HCT116 (cell line): ENCODE measurements at regions not wholly inside any gene's neighbourhood (a gene's known extent, or its start where the extent isn't known, plus 50 kb on each side); places are given as distances from the start of the nearest gene placed in this dataset.

Source experiments
- ATAC-seq: fragments of 200-7000 bp; cut with Tn5 transposase; 2 replicates; pipeline ENCODE4 v1.9.1; 2020; ENCODE audit warnings: mild to moderate bottlenecking, moderate library complexity
- BruUV-seq: library from RNA; stranded (reverse); fragments of 400-500 nt; replicated peaks from 2 replicates; lab custom pipeline; 2021; lab: Mats Ljungman, UMichigan
- CTCF ChIA-PET: fragments of 300-600 bp; sonication (Branson Sonifier 250); formaldehyde crosslinking; loops from one replicate; lab custom pipeline; 2021; ENCODE audit warnings: antibody characterized with exemption; lab: Charles Lee
- POLR2A ChIA-PET: fragments of 300-600, 350-600 bp; sonication (Branson Sonifier 250); formaldehyde crosslinking; loops from one replicate; lab custom pipeline; 2021; ENCODE audit warnings: antibody characterized with exemption; lab: Charles Lee
- RAD21 ChIA-PET, 2 experiments: fragments of 300-600 bp; sonication (Branson Sonifier 250); formaldehyde crosslinking; loops; one replicate each; lab custom pipeline; 2023; ENCODE audit warnings: low total read pairs in 2 of 2; ENCODE audit not compliant: uncharacterized antibody in 2 of 2, unreplicated experiment in 2 of 2, low non-redundant PET in 1 of 2; lab: Charles Lee
- DNase-seq: peaks from one replicate; pipeline ENCODE4 v3.0.0-alpha.2; 2010; ENCODE audit warnings: low read depth, low spot score
- H2AFZ ChIP-seq: fragments of 200-600 bp; shearing (Covaris generic), sonication (generic); 2 replicates; pipeline ENCODE4 v1.6.1; 2017; ENCODE audit warnings: low read depth, mixed run types, mixed read lengths, antibody characterized with exemption, low read length; ENCODE audit not compliant: poor library complexity, severe bottlenecking
- H3K27ac ChIP-seq: 2 replicates; pipeline ENCODE4 v1.5.1; 2012; ENCODE audit warnings: low read depth, low read length
- H3K27me3 ChIP-seq: fragments of 200-600 bp; sonication (generic); 2 replicates; pipeline ENCODE4 v1.6.1; 2016; ENCODE audit warnings: mixed run types, low read length, mixed read lengths; ENCODE audit not compliant: insufficient read depth
- H3K36me3 ChIP-seq, 2 experiments: fragments of 200-500 bp in 1 of 2; fragments of 200-600 bp in 1 of 2; sonication (Bioruptor generic) in 1 of 2; sonication (generic) in 1 of 2; 2 replicates each; pipeline versions ENCODE4 v1.5.1 to v1.6.1; 2014 to 2016; ENCODE audit warnings: low read length in 2 of 2, inconsistent platforms in 1 of 2, mixed read lengths in 1 of 2, mixed run types in 1 of 2; ENCODE audit not compliant: insufficient read depth in 2 of 2, control insufficient read depth in 1 of 2
- H3K4me1 ChIP-seq, 2 experiments: fragments of 200-600 bp in 1 of 2; sonication (generic) in 1 of 2; 2 replicates each; pipeline versions ENCODE4 v1.5.1 to v1.6.1; 2012 to 2017; ENCODE audit warnings: low read length in 2 of 2, inconsistent platforms in 1 of 2, mild to moderate bottlenecking in 1 of 2, mixed read lengths in 1 of 2, mixed run types in 1 of 2, moderate library complexity in 1 of 2; ENCODE audit not compliant: insufficient read depth in 2 of 2, control insufficient read depth in 1 of 2
- H3K4me2 ChIP-seq: fragments of 200-600 bp; sonication (generic); 2 replicates; pipeline ENCODE4 v1.6.1; 2017; ENCODE audit warnings: mixed run types, low read length, mixed read lengths
- H3K4me3 ChIP-seq, 2 experiments: fragments of 200-600 bp in 1 of 2; sonication (generic) in 1 of 2; replicated peaks in 1 of 2; 2 replicates each; pipeline ENCODE4 v1.5.1; 2011 to 2016; ENCODE audit warnings: low read length in 2 of 2, control low read depth in 1 of 2, low read depth in 1 of 2, mild to moderate bottlenecking in 1 of 2, mixed read lengths in 1 of 2, mixed run types in 1 of 2
- H3K79me2 ChIP-seq: fragments of 200-600 bp; sonication (generic); 2 replicates; pipeline ENCODE4 v1.6.1; 2017; ENCODE audit warnings: mild to moderate bottlenecking, mixed run types, low read length, moderate library complexity, mixed read lengths; ENCODE audit not compliant: insufficient read depth
- H3K9ac ChIP-seq: fragments of 200-600 bp; sonication (generic); 2 replicates; pipeline ENCODE4 v1.6.1; 2016; ENCODE audit warnings: low read length, mixed read lengths
- H3K9me2 ChIP-seq: fragments of 200-600 bp; sonication (generic), shearing (Covaris generic); 2 replicates; pipeline ENCODE4 v1.6.1; 2017; ENCODE audit warnings: mixed run types, mild to moderate bottlenecking, moderate library complexity; ENCODE audit not compliant: insufficient read depth
- H3K9me3 ChIP-seq, 2 experiments: fragments of 200-500 bp in 1 of 2; fragments of 200-600 bp in 1 of 2; sonication (Bioruptor generic) in 1 of 2; sonication (generic) in 1 of 2; 2 replicates each; pipeline ENCODE4 v1.6.1; 2014 to 2017; ENCODE audit warnings: low read length in 2 of 2, mixed read lengths in 2 of 2, inconsistent platforms in 1 of 2, low read depth in 1 of 2, mild to moderate bottlenecking in 1 of 2, mixed run types in 1 of 2, moderate library complexity in 1 of 2; ENCODE audit not compliant: control insufficient read depth in 1 of 2, insufficient read depth in 1 of 2
- H4K20me1 ChIP-seq: fragments of 200-600 bp; sonication (generic), shearing (Covaris generic); 2 replicates; pipeline ENCODE4 v1.6.1; 2017; ENCODE audit warnings: mixed run types, mild to moderate bottlenecking, moderate library complexity; ENCODE audit not compliant: insufficient read depth
- CBX3 ChIP-seq: IDR thresholded peaks from 2 replicates; pipeline ENCODE4 v1.6.1; 2012; ENCODE audit warnings: low read depth
- CTCF ChIP-seq, 3 experiments: fragments of 200-600 bp in 1 of 3; sonication (generic) in 1 of 3; IDR thresholded peaks in 2 of 3; conservative IDR thresholded peaks in 1 of 3; 2 replicates each; pipeline ENCODE4 v1.5.1; 2012 to 2017; ENCODE audit warnings: low read depth in 2 of 3, low read length in 2 of 3, antibody characterized with exemption in 1 of 3, borderline replicate concordance in 1 of 3, control low read depth in 1 of 3, mild to moderate bottlenecking in 1 of 3, mixed read lengths in 1 of 3, mixed run types in 1 of 3, moderate library complexity in 1 of 3; ENCODE audit not compliant: insufficient read depth in 1 of 3
- EGR1 ChIP-seq: IDR thresholded peaks from 2 replicates; pipeline ENCODE4 v1.6.1; 2012; ENCODE audit warnings: low read depth
- ELF1 ChIP-seq: IDR thresholded peaks from 2 replicates; pipeline ENCODE4 v1.6.1; 2012; ENCODE audit warnings: low read depth, borderline replicate concordance
- EZH2 ChIP-seq: fragments of 200-600 bp; sonication (generic); IDR thresholded peaks from 2 replicates; pipeline ENCODE4 v1.6.1; 2017; ENCODE audit warnings: antibody characterized with exemption, mixed run types
- EZH2phosphoT487 ChIP-seq: fragments of 200-600 bp; IDR thresholded peaks from 2 replicates; pipeline ENCODE4 v1.6.1; 2018; ENCODE audit warnings: antibody characterized with exemption, borderline replicate concordance
- FOSL1 ChIP-seq: IDR thresholded peaks from 2 replicates; pipeline ENCODE4 v1.6.1; 2012; ENCODE audit warnings: low read depth
- JUND ChIP-seq: IDR thresholded peaks from 2 replicates; pipeline ENCODE4 v1.6.1; 2012
- MAX ChIP-seq: IDR thresholded peaks from 2 replicates; pipeline ENCODE4 v1.6.1; 2012
- POLR2A ChIP-seq: IDR thresholded peaks from 2 replicates; pipeline ENCODE4 v1.7.0; 2011; ENCODE audit warnings: borderline replicate concordance; ENCODE audit not compliant: insufficient read depth, insufficient read length; ENCODE audit errors: extremely low read depth
- SIN3A ChIP-seq: IDR thresholded peaks from 2 replicates; pipeline ENCODE4 v1.6.1; 2012; ENCODE audit warnings: low read depth
- SP1 ChIP-seq: IDR thresholded peaks from 2 replicates; pipeline ENCODE4 v1.6.1; 2012; ENCODE audit warnings: low read depth
- SRF ChIP-seq: IDR thresholded peaks from 2 replicates; pipeline ENCODE4 v1.6.1; 2012; ENCODE audit warnings: low read depth
- TCF7L2 ChIP-seq: IDR thresholded peaks from 2 replicates; pipeline ENCODE4 v1.7.0; 2011; ENCODE audit warnings: borderline replicate concordance, inconsistent platforms; ENCODE audit not compliant: insufficient read depth, insufficient read length; ENCODE audit errors: extremely low read depth
- YY1 ChIP-seq: IDR thresholded peaks from 2 replicates; pipeline ENCODE4 v1.6.1; 2011; ENCODE audit warnings: low read length, low read depth, moderate library complexity, mild to moderate bottlenecking; ENCODE audit not compliant: insufficient replicate concordance; ENCODE audit errors: extremely low read depth
- ZNF274 ChIP-seq: fragments of 200-500 bp; sonication (Bioruptor generic); IDR thresholded peaks from 2 replicates; pipeline ENCODE4 v1.6.1; 2014; ENCODE audit warnings: mild to moderate bottlenecking, low read depth, low read length, inconsistent platforms
- intact Hi-C: fragments of 100-400 bp; cut with micrococcal nuclease; formaldehyde crosslinking; loops from 2 replicates; pipeline ENCODE4 v1.10.0; 2022

GRCh38 chr3:104669083-104669482, 697.6 kb upstream of the ALCAM start:
- no peaks in the 10 kb centered on the region for H4K20me1 ChIP-seq
- no peaks in the 10 kb centered on the region for H3K27me3 ChIP-seq
- H3K9me2 ChIP-seq = no peaks in the 10 kb centered on the region
- RAD21 ChIA-PET = no interaction called here
- no TSS peak for BruUV-seq
- H3K9me3 ChIP-seq = no peaks in the 10 kb centered on the region
- intact Hi-C loops = no loop called here
- CTCF ChIA-PET = no interaction called here
- no peak overlapping the region for H3K4me3 ChIP-seq
- H3K79me2 ChIP-seq = no peaks in the 10 kb centered on the region
- no peaks in the 10 kb centered on the region for H3K4me1 ChIP-seq
- H3K4me2 ChIP-seq = no peak overlapping the region
- POLR2A ChIA-PET = no interaction called here
- no peak overlapping the region for H3K9ac ChIP-seq
- H2AFZ ChIP-seq = no peak overlapping the region
- no peaks in the 10 kb centered on the region for H3K36me3 ChIP-seq
- no peak overlapping the region for H3K27ac ChIP-seq
- DNase-seq (no peak), ATAC-seq (no peak)
- no peak for TF ChIP-seq YY1
- TF ChIP-seq POLR2A = no peak
- no peak for TF ChIP-seq MAX
- no peak for TF ChIP-seq EZH2
- TF ChIP-seq ZNF274 = no peak
- TF ChIP-seq TCF7L2 = no peak
- TF ChIP-seq SRF = no peak
- no peak for TF ChIP-seq EGR1
- no peak for TF ChIP-seq CBX3
- no peak for TF ChIP-seq EZH2phosphoT487
- TF ChIP-seq CTCF (IDR thresholded peaks at IDR 0.05 in 2 of 3, conservative IDR thresholded peaks at IDR 0.05 in 1 of 3; ENCODE audit: borderline replicate concordance in 1 of 3, insufficient read depth in 1 of 3, low read depth in 2 of 3, low read length in 2 of 3) = no peak
- TF ChIP-seq ELF1 = no peak
- TF ChIP-seq SIN3A = no peak
- no peak for TF ChIP-seq SP1
- TF ChIP-seq JUND = no peak
- no peak for TF ChIP-seq FOSL1
- TF ChIP-seq, all 23 proteins: peak for 0
